HG03108 (cell line): ENCODE measurements at regions not wholly inside any gene's neighbourhood (a gene's known extent, or its start where the extent isn't known, plus 50 kb on each side); places are given as distances from the start of the nearest gene placed in this dataset.

Experiments used
- ATAC-seq: cut with Tn5 transposase; IDR thresholded peaks from one replicate; pipeline ENCODE4 v1.9.1; 2021; ENCODE audit warnings: moderate library complexity; ENCODE audit not compliant: unreplicated experiment

GRCh38 chr3:187926620-187927019 is 181.4 kb upstream of the BCL6 start:
- no peak for ATAC-seq

- no peak for ATAC-seq
Observed at GRCh38 chr3:187927565-187927964, 182.3 kb upstream of the BCL6 start.

- ATAC-seq, result no peak
Observed at GRCh38 chr3:187929112-187929816, 184.0 kb upstream of the BCL6 start.

GRCh38 chr3:187930021-187930420 is 184.8 kb upstream of the BCL6 start:
- no peak for ATAC-seq

- ATAC-seq, result no peak
Observed at GRCh38 chr3:187931101-187931500, 185.8 kb upstream of the BCL6 start.

GRCh38 chr3:187931770-187932278 is 186.6 kb upstream of the BCL6 start:
- ATAC-seq, result no peak

- ATAC-seq, result no peak
Observed at GRCh38 chr3:187932530-187932929, 187.3 kb upstream of the BCL6 start.

- ATAC-seq, result peak; percentile 97
Observed at GRCh38 chr3:187935623-187936156, 190.4 kb upstream of the BCL6 start.

GRCh38 chr3:187936676-187937075 is 191.4 kb upstream of the BCL6 start:
- no peak for ATAC-seq

GRCh38 chr3:187939891-187940290 is 194.6 kb upstream of the BCL6 start:
- no peak for ATAC-seq

GRCh38 chr3:187941135-187941847 is 196.0 kb upstream of the BCL6 start:
- ATAC-seq, result no peak

GRCh38 chr3:187941848-187942194 is 196.6 kb upstream of the BCL6 start:
- ATAC-seq, result no peak

- ATAC-seq, result no peak
Observed at GRCh38 chr3:187942658-187943241, 197.5 kb upstream of the BCL6 start.

GRCh38 chr3:187943677-187944389 is 198.6 kb upstream of the BCL6 start:
- ATAC-seq, result no peak

- ATAC-seq, result no peak
Observed at GRCh38 chr3:187944390-187945179, 199.3 kb upstream of the BCL6 start.

- ATAC-seq, result no peak
Observed at GRCh38 chr3:187945374-187945773, 200.1 kb upstream of the BCL6 start.

GRCh38 chr3:187946163-187946691 is 201.0 kb upstream of the BCL6 start:
- ATAC-seq, result no peak

- ATAC-seq, result no peak
Observed at GRCh38 chr3:187946981-187947380, 201.7 kb upstream of the BCL6 start.

GRCh38 chr3:187947927-187948682 is 202.8 kb upstream of the BCL6 start:
- ATAC-seq, result no peak
